Endothelial cell of umbilical vein (primary cell): ENCODE measurements at regions not wholly inside any gene's neighbourhood (a gene's known extent, or its start where the extent isn't known, plus 50 kb on each side); places are given as distances from the start of the nearest gene placed in this dataset.

Source experiments
- BruUV-seq: library from RNA; stranded (reverse); fragments of 400-500 nt; replicated peaks from 2 replicates; lab custom pipeline; 2021; lab: Mats Ljungman, UMichigan
- CTCF ChIA-PET: fragments of 300-600, 350-600 bp; sonication (Branson Sonifier 250); formaldehyde crosslinking; loops from one replicate; lab custom pipeline; 2021; ENCODE audit warnings: antibody characterized with exemption, inconsistent platforms; lab: Charles Lee
- POLR2A ChIA-PET: fragments of 300-600, 350-600 bp; sonication (Branson Sonifier 250); formaldehyde crosslinking; loops from one replicate; lab custom pipeline; 2021; ENCODE audit warnings: antibody characterized with exemption, inconsistent platforms; lab: Charles Lee
- DNase-seq: peaks from one replicate; pipeline ENCODE4 v3.0.0-alpha.2; 2011; ENCODE audit warnings: low read depth, low spot score
- FAIRE-seq: peaks from 2 replicates; lab custom pipeline; 2011; peaks lifted over from hg19 to GRCh38; lab: Jason Lieb, UNC
- H2AFZ ChIP-seq: 2 replicates; pipeline ENCODE4 v1.6.0; 2012; ENCODE audit warnings: low read depth, low read length, control low read depth, inconsistent platforms
- H3K27ac ChIP-seq: 2 replicates; pipeline ENCODE4 v1.5.1; 2011; ENCODE audit warnings: low read depth, mild to moderate bottlenecking, control low read depth, low read length, moderate library complexity; ENCODE audit not compliant: insufficient read depth
- H3K27me3 ChIP-seq, 2 experiments: 2 replicates each; pipeline versions ENCODE4 v1.6.0 to v1.6.1; 2011; ENCODE audit warnings: low read length in 2 of 2, mixed read lengths in 1 of 2; ENCODE audit not compliant: control insufficient read depth in 2 of 2, insufficient read depth in 2 of 2
- H3K36me3 ChIP-seq, 2 experiments: 2 replicates in 1 of 2; 3 replicates in 1 of 2; pipeline ENCODE4 v1.5.1; 2011; ENCODE audit warnings: low read length in 2 of 2, mild to moderate bottlenecking in 1 of 2, moderate library complexity in 1 of 2; ENCODE audit not compliant: control insufficient read depth in 2 of 2, insufficient read depth in 2 of 2; ENCODE audit errors: extremely low read depth in 1 of 2
- H3K4me1 ChIP-seq: 3 replicates; pipeline ENCODE4 v1.5.1; 2011; ENCODE audit warnings: mild to moderate bottlenecking, low read length; ENCODE audit not compliant: control insufficient read depth, insufficient read depth; ENCODE audit errors: extremely low read depth
- H3K4me2 ChIP-seq: 2 replicates; pipeline ENCODE4 v1.6.1; 2011; ENCODE audit warnings: low read length, control low read depth, mixed read lengths; ENCODE audit not compliant: insufficient read depth
- H3K4me3 ChIP-seq, 3 experiments: fragments of 200-600 bp in 1 of 3; sonication (generic), shearing (Covaris generic) in 1 of 3; replicated peaks in 1 of 3; 2 replicates each; pipeline ENCODE4 v1.5.1; 2011 to 2016; ENCODE audit warnings: control low read depth in 3 of 3, low read length in 3 of 3, mild to moderate bottlenecking in 2 of 3, inconsistent platforms in 1 of 3, low read depth in 1 of 3, moderate library complexity in 1 of 3; ENCODE audit not compliant: insufficient read depth in 1 of 3
- H3K79me2 ChIP-seq: 2 replicates; pipeline ENCODE4 v1.6.0; 2012; ENCODE audit warnings: low read length, inconsistent platforms; ENCODE audit not compliant: control insufficient read depth, insufficient read depth
- H3K9ac ChIP-seq: replicated peaks from 2 replicates; pipeline ENCODE3; 2011; ENCODE audit warnings: low read length, control low read depth; ENCODE audit not compliant: insufficient read depth; ENCODE audit errors: extremely low read depth
- H3K9me1 ChIP-seq: replicated peaks from 3 replicates; pipeline ENCODE4 v1.6.0; 2011; ENCODE audit warnings: mild to moderate bottlenecking, low read length; ENCODE audit not compliant: control insufficient read depth, insufficient read depth; ENCODE audit errors: extremely low read depth
- H3K9me3 ChIP-seq: replicated peaks from 2 replicates; pipeline ENCODE4 v1.5.1; 2012; ENCODE audit warnings: low read length, inconsistent platforms; ENCODE audit not compliant: control insufficient read depth, insufficient read depth
- H4K20me1 ChIP-seq: replicated peaks from 2 replicates; pipeline ENCODE3; 2011; ENCODE audit warnings: mild to moderate bottlenecking, low read length; ENCODE audit not compliant: control insufficient read depth, insufficient read depth; ENCODE audit errors: extremely low read depth
- CTCF ChIP-seq, 2 donors: IDR thresholded peaks; 1 replicate in 1 of 2; 2 replicates in 1 of 2; pipeline ENCODE4 v1.5.1; 2011; ENCODE audit warnings: low read length in 2 of 2, mild to moderate bottlenecking in 2 of 2, moderate library complexity in 2 of 2, control low read depth in 1 of 2, inconsistent platforms in 1 of 2, low read depth in 1 of 2; ENCODE audit not compliant: insufficient read depth in 1 of 2; ENCODE audit errors: extremely low read depth in 1 of 2
- EZH2 ChIP-seq: IDR thresholded peaks from 2 replicates; pipeline ENCODE4 v1.6.1; 2012; ENCODE audit warnings: borderline replicate concordance, low read depth, mild to moderate bottlenecking, moderate library complexity, low read length, inconsistent platforms; ENCODE audit not compliant: severe bottlenecking
- FOS ChIP-seq: IDR thresholded peaks from 2 replicates; pipeline ENCODE4 v1.6.1; 2011; ENCODE audit warnings: mild to moderate bottlenecking, low read length, moderate library complexity, borderline replicate concordance; ENCODE audit not compliant: insufficient read depth
- GATA2 ChIP-seq: IDR thresholded peaks from 2 replicates; pipeline ENCODE4 v1.7.0; 2011; ENCODE audit warnings: low read depth, mild to moderate bottlenecking, moderate library complexity, mixed read lengths, low read length; ENCODE audit not compliant: insufficient read length, insufficient read depth
- JUN ChIP-seq: IDR thresholded peaks from 2 replicates; pipeline ENCODE4 v1.6.1; 2011; ENCODE audit warnings: borderline replicate concordance, low read depth; ENCODE audit not compliant: insufficient read length, insufficient read depth
- MAX ChIP-seq: IDR thresholded peaks from 2 replicates; pipeline ENCODE4 v1.6.1; 2011; ENCODE audit not compliant: insufficient read depth, insufficient read length
- MYC ChIP-seq: IDR thresholded peaks from one replicate; pipeline ENCODE4 v1.6.1; 2011; ENCODE audit warnings: mild to moderate bottlenecking, low read depth, low read length
- POLR2A ChIP-seq: IDR thresholded peaks from 2 replicates; pipeline ENCODE4 v1.6.1; 2012; ENCODE audit warnings: low read depth, mild to moderate bottlenecking, control low read depth, low read length
- POLR2AphosphoS5 ChIP-seq: IDR thresholded peaks from 2 replicates; pipeline ENCODE4 v1.6.1; 2012; ENCODE audit warnings: low read depth, mild to moderate bottlenecking, control low read depth, low read length, moderate library complexity; ENCODE audit not compliant: insufficient read depth
- dilution Hi-C: fragments of 300-500 bp; cut with MboI; formaldehyde crosslinking; loops from one replicate; pipeline ENCODE4 v1.15.0; 2019; ENCODE audit warnings: low sequenced_read_pairs; ENCODE audit not compliant: extremely low pct_ligation_motif_present
- intact Hi-C: fragments of 100-400 bp; cut with micrococcal nuclease; formaldehyde crosslinking; loops from one replicate; pipeline ENCODE4 v1.10.0; 2022

- Histone ChIP-seq H3K27ac (no peak overlapping the region), H3K9ac (no peak overlapping the region), H3K4me3 (no peak overlapping the region), H3K9me1 (no peaks in the 10 kb centered on the region), H3K79me2 (no peaks in the 10 kb centered on the region), H3K9me3 (no peaks in the 10 kb centered on the region), H3K36me3 (no peaks in the 10 kb centered on the region), H2AFZ (no peak overlapping the region), H3K27me3 (peaks cover 8% of the 10 kb centered on the region in 2 experiments), H3K4me1 (no peaks in the 10 kb centered on the region), H3K4me2 (no peak overlapping the region), H4K20me1 (no peaks in the 10 kb centered on the region)
- no peak for DNase-seq
- FAIRE-seq = no peak
- POLR2A ChIA-PET = no interaction called here
- intact Hi-C loops = no loop called here
- TF ChIP-seq FOS (no peak), POLR2AphosphoS5 (no peak)
- CTCF ChIA-PET = interaction anchor here (1.0 to 6.1 kb wide), 4 partner anchors 12 to 74 kb away, joined by 3 to 72 read pairs (median 6); no protein-coding TSS in a partner anchor
- dilution Hi-C loops = no loop called here
- BruUV-seq = no TSS peak
Measured at GRCh38 chr2:204180649-204181048, 244.1 kb downstream of the ICOS start.

GRCh38 chr2:204183608-204184007, 247.0 kb downstream of the ICOS start:
- Histone ChIP-seq H3K27me3 (peaks cover 8 to 11% of the 10 kb centered on the region in 2 experiments), H3K4me2 (no peak overlapping the region), H3K9ac (no peak overlapping the region), H4K20me1 (no peaks in the 10 kb centered on the region), H3K27ac (no peak overlapping the region), H3K9me1 (no peaks in the 10 kb centered on the region), H3K36me3 (no peaks in the 10 kb centered on the region), H3K79me2 (no peaks in the 10 kb centered on the region), H3K4me3 (no peak overlapping the region), H3K9me3 (no peaks in the 10 kb centered on the region), H2AFZ (no peak overlapping the region), H3K4me1 (no peaks in the 10 kb centered on the region)
- BruUV-seq = no TSS peak
- CTCF ChIA-PET = no interaction called here
- dilution Hi-C loops (no loop called here), intact Hi-C loops (no loop called here)
- DNase-seq = no peak
- POLR2A ChIA-PET = no interaction called here
- FAIRE-seq = no peak
- TF ChIP-seq JUN (no peak), MYC (no peak), EZH2 (no peak), MAX (no peak), GATA2 (no peak), CTCF (IDR thresholded peaks at IDR 0.05; ENCODE audit: extremely low read depth in 1 of 2, insufficient read depth in 1 of 2, low read depth in 1 of 2, low read length in 2 of 2) (no peak), POLR2A (no peak), POLR2AphosphoS5 (no peak), FOS (no peak)
